ENCODE measurements at regions not wholly inside any gene's neighbourhood (a gene's known extent, or its start where the extent isn't known, plus 50 kb on each side); places are given as distances from the start of the nearest gene placed in this dataset.
A peak's percentile ranks its signal among the peaks of the same experiment; 100 is the strongest.
"Not testable (repeated sequence)": the region's sequence is repeated elsewhere in the genome, so short reads cannot be mapped to it uniquely, and the experiment has no call there.

DNA sequence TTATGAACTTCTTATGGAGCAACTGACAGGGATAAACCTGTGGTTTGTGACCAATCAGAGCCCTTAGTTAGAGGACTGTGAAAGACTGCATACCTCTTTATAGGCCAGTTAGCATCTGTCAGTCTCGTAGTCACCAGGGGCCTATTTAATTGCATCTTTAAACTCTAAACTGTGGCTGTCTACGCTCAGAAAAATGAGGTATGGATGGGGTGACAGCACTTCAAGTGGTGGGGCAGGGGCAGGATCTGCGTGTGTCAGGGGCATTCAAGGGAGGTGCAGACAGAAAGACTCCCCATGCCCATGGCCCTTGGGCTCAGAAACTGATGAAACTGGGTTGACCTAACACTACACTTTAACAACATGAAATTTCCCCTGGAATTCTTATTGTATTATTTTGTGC, 132.6 kb upstream of the TBCA start:
- DNase-seq, result no peak

DNA sequence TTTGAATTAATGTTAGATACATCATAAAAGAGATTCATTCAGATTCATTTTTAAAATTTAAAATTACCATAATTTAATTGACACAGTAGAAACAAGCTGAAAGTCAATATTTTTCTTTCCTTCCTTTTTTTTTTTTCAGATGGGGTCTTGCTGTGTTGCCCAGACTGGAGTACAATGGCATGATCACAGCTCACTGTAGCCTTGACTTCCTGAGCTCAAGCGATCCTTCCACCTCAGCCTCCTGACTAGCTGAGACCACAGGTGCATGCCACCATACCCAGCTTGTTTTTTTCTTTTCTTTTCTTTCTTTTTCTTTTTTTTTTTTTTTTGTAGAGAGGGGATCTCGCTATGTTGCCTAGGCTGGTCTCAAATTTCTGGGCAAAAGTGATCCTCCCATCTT, 131.6 kb upstream of the TBCA start:
- DNase-seq, result no peak

DNA sequence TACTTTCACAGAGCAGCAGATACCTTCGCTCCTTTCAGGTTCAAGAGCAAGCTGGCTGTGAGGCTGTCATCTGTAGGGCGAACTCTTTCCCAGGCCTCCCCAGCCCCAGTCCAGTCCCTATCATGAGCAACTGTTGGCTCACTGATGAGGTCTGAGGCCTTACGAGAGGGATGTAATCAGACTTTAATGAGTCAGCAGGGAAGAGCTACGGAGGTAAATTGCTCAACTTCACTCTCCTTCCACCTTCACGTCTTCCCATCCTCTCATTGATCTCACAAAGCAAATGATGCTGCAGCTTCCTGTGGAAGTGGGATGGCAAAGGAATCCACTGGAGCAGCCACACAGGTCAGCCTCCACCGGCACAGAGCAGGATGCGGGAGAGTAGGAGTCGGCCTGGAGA, 130.7 kb upstream of the TBCA start:
- no peak for DNase-seq

DNA sequence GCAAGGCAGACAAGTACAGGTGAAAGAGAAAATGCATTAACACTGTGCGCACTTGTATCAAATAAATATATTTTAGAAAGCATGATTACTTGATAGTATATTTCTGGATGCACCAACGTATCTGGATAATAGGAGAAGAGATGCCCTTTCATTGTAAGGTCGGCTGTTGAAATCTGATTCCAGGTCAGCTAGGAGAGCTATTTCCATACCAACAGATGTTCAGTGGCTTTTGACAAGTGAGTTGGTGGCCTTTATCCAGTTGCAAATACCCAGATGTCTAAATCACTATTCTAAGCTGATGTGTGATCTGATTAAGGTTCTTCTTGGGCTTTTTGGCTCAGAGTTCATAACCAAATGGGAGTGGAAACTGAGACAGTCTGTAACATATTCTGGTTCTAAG, 128.2 kb upstream of the TBCA start:
- no peak for DNase-seq

DNA sequence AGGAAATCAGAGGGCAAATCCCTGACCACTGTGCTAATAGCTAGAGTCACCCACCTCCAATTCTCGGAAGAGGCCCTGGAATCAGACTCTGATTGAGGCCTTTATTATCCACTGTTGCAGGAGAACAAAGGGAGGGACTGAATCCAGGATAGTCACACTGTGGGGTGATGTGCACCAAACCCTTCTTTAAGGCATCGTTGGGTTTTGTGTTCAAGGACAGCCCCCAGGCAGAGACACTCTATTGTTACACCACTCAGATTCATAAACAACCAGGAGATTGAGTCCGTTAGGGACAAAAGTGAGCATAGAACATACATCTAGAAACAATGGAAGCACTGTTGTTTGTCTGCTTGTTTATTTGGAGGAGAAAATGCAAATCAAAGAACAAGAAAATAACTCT, 124.6 kb upstream of the TBCA start:
- DNase-seq, result no peak

DNA sequence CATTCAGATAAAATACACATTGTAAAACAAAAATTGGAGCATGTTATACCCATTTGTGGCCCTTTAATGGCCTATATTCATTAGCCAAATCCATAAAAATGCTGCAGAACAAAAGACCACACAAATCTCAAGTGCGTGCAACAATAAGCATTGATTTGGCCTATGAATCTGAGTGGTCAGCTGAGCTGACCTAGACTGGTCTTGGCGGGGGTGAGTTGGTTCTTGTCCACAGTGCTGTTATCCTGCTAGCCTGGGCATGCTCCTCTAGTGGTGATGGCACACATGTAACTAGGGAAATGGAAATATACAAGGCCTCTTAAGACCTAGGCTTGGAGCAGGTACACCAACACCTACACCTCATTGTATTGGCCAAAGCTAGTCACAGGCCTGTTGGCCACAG, 122.2 kb upstream of the TBCA start:
- DNase-seq, result no peak

DNA sequence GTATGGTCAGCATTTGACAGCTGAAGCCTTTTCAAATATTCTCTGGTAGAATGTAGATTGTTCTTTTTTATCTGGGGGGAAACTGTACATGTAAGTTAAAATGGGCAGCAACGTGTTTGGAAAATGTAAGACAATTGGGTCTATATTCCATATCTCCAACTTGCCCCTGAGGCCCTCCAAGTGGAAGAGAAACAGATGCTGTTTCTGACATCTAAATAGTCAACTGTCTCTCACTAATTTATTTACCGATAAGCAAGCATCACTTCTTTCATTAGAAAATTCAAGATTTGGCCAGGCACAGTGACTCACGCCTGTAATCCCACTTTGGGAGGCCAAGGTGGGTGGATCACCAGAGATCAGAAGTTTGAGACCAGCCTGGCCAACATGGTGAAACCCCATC, 120.2 kb upstream of the TBCA start:
- no peak for DNase-seq

DNA sequence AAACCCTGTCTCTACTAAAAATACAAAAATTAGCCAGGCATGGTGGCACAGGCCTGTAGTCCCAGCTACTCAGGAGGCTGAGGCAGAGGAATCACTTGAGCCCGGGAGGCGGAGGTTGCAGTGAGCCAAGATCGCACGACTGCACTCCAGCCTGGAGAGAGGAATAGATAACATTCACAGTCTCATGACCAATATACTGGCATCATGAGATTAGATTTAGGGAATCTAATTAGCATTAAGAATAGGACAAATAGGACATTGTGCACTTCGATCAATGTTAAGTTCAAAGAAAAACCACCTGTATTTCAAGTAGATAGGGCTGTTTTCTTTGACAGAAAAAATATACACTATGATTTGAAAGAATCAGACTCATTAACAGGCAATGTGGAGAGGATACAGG, 118.0 kb upstream of the TBCA start:
- DNase-seq, result not testable (repeated sequence)

DNA sequence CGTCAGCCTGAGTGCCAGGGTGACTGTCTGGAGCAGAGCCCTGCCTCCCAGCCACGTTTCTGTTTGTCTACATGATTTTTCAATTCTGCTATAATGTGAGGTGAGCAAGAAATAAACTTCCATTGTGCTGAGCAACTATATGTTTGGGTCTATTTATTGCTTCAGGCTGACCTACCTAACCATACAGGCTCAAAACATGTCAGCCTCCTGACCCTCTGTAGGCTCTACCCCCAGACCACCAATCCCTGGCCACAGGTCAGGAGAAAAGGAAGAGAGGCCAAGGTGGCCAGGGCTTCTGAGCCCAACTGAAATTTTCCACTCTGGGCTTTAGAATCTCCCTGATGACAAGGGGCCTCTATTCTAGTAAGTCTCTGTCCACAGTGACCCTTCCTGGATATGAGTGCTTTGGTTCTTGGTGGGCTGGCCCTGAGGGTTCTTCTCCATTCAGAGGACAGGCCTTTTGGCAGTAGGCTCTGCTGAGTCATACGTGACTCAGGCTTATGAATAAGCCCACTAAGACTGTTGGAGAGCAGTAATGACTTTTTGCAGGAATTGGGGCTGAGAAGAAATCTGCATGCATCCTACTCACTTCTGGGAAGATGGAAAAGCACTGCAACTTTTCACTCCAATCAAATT, 117.2 kb upstream of the TBCA start:
- peak; percentile 21 for DNase-seq

DNA sequence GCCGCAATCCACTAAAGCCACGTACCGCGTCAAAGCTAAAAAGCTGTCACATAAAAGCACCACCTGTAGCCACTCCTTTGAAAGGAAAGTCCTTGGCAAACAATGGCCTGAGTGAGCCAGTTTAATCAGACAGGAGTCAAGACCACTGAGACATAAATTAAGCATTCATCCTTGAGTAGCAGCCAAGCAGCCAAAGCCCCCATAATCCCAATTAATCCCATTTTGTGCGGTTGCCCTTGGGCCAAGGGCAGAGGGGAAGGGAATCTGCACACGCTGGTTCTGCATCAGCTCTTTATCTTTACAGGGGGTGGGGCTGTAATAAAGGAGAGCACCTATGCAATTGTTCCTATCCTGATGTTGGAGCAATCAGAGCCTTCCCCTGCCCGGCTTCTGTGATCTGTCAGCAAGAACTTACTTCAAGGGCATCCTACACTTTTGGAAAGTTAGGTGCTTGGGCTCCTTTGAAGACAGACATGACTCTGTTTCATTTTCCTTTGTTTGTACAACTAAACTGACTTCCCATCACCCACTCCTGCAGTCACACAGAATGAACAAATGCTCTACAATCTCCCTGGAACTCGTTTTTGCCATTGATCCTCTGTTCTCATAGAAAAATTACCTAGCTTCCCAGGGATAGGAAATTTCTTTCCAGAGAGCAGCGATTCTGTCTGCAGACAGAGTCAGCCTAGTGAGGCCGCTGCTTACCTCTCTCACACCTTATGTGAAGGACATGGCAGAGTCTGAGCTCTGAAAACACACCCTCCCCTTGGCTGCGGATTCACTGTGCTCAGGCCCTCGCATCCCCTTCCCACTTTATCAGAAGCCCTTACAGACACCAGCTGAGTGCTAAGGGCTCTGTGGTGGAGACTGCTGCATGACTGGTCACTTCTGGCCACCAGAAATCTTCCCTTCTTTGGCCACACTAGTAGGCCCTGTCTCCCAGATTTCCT, 116.2 kb upstream of the TBCA start:
- DNase-seq, result no peak

DNA sequence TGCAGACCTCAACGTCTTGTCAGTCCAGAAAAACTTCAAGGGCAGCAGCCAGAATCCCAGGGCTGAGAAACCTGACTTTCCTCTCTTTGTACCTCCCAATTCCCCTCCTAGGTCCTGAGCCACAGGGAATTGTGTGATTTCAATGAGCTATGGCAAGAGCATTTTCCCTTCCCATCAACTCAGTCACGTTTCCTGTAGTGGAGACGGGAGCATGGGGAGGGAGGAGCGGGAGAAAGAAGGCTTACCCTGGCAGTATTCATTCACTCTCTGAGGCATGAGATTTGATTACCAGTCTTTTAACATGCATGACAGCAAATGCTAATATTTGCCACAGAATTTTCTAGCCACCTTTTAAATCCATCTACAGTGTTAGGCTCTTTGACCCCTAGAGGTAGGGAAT, 109.4 kb upstream of the TBCA start:
- DNase-seq, result no peak

DNA sequence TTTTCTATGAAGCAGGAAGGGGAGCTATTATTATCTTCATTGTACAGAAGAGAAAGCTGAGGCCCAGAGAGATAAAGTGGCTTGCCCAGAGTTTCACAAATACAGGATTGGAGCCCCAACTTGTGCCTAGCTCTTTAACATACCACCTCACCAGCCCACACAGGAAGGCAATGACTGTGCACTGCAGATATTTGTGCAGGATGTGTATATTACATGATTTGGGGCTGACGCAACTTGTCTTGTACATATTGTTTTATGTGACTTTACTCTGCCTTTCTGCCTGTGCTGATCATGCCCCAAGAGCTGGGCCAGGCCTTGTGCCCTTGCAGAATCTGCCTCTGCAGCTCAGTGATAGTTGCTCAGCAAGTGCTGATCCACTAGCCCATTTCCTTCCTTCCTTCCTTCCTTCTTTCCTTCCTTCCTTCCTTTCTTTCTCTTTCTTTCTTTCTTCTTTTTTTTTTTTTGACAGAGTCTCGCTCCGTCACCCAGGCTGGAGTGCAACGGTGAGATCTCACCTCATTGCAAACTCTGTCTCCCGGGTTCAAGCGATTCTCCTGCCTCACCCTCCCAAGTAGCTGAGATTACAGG, 106.6 kb upstream of the TBCA start:
- no peak for DNase-seq

DNA sequence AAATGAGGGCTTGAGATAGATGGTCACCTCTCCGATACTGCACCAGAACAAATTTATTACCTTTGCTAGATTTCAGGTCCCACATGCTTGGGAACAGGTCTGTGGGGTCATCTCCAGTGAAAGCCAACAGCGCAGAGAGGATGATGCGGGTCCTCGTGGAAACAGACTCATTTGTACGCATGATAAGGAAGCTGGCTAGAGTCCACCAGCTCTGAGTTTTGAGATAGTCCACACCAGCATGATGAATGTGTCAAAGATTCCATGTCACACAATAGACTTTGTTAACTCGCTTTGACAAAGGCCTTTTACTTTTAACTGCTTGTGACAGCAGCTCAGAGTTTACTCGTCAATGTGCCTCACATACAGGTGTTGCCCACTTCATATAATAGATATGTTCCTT, 105.4 kb upstream of the TBCA start:
- no peak for DNase-seq

DNA sequence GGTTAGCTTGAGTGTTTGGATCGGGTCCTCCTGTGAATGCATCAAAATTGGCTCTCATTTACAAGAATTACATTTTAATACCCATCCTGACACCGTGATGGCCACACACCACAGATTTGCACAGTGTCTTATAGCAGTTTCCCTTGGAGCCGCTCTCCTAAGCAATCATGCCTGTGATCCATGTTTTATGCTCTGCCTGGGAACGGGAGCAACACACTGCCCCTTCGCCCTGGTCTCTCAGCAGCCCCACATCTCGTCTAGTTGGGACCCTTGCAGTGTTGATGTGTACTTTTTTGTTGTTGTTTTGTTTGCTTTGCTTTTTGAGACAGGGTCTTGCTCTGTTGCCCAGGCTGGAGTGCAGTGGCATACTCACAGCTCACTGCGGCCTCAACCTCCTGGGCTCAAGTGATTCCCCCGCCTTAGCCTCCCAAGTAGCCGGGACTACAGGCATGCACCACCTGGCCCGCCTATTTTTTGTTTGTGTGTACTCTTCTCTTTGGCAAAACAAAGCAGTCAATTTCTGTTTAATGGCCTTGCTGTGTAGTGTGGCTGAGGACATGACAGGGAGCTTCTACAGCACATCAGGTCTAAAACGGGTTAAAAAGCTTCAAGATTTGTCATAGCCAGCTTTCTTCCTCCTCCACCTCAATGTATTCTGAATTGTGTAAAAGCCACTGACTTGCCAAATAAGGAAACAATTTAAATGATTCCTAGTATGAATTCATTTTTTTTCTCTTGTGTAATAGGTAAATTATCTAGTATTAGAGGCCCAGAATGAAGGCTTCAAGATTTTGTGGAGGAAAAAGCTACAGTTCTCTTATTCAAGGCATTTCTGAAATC, 101.6 kb upstream of the TBCA start:
- DNase-seq, result no peak

DNA sequence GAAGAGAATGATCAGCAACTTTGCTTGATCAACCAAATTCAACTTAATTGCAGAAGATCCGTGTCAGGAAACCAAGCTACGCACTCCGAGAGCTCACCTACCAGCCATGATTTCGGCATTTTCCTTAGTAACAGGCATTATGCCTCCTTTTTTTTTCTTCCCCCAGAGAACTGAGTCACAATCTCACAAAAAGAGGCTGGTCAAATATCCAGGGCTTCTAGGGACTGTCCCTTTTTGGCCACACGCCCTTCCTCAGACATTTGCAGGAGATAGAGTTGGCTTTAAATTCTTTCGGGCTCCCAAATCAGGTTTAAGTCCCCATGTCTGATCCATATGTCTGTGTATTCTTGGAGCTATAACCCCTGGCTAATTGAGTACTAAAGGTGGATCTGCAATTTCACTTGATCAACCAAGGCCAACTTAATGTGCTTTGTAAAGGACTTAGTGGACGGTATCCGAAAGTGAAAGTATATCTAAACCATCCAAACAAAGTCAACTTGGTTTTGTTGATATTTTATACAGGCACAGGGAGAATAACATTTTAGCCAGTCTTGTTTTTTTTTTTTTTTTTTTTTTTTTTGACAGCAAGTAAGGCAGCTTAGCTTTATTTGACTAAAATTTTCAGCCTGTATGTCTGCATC, 100.8 kb upstream of the TBCA start:
- no peak for DNase-seq

DNA sequence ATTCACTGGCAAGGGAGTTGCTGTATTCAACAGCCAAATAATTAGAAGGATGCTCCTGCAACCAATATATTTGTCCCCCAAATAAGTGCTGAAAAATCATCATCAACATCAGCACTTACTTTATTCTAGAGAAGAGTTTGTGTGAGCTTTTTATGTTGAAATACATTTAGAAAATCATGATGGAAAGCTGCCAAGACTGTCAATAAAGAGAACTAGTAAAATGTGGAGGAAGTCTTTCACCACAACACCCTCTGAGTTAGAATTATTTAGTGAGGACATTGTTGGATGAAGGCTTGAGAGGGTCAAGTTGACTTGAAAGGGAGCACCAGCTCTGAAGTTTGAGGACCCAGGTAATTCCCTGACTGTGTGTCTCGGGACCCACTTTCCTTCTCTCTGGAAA, 100.2 kb upstream of the TBCA start:
- no peak for DNase-seq

DNA sequence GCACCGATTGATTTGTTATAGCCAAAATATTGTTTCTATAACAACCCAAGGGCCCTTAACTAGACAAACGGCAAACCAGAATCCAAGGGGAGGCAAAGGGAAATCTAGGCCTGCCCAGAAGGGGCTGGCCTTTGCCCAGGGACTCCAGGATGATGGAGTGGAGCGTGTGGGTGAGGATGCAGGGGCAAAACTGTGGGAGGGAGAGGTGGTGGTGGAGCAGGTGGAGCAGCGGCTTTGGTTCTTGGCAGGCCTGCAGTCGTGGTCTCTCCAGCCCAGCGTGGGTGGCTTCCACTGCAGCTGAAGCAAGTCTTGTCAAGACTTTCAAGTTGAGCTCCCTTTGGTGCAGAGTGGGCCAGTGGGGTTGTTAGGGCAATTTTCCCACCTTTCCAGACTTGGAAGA, 98.6 kb upstream of the TBCA start:
- no peak for DNase-seq

DNA sequence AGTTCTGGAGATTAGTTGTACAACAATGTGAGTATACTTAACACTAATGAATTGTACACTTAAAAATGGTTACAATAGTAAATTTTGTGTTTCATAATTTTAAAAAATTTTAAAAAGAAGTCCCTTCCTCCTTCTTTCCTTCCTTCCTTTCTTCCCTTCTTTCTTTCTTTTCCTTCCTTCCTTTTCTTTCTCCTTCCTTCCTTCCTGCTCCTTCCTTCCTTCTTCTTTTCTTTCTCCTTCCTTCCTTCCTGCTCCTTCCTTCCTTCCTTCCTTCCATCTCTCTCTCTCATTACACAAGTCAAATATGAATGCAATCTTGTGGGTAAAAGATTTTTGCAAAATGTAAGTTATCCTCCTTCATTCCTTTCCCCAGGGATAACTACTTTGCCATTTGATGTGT, 97.1 kb upstream of the TBCA start:
- DNase-seq, result no peak

DNA sequence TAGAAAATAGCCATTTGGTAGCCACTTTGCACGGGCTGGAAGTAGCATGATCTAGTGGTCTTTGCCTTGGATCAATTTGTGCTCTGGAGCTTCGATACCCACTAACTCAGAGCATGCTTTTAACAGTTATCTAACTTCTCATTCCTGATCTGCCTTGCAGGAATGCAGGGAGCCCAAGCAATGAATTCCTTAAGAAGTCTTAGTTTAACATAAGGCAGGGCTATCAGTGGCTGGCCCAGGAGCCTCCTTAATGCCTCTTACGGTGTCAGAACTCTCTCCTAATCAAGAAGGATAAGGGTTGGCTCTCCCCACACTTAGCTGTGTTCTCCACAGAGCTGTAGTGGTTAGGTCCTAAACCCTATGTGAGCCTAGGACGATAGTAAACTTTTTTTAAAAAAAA, 95.8 kb upstream of the TBCA start:
- no peak for DNase-seq

DNA sequence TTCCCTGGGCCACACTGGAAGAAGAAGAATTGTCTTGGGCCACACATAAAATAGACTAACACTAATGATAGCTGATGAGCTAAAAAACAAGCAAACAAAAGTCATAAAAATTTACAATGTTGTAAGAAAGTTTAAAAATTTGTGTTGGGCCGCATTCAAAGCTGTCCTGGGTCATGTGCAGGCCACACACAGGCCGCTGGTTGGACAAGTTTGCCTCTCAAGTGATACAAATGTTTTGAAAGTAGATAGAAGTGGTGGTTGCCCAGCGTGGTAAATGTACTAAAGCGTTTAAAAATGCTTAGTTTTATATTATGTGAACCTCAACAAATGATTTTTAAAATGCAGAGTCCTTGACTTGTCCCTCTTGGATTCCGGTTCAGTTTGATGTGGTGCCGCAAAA, 94.9 kb upstream of the TBCA start:
- no peak for DNase-seq

DNA sequence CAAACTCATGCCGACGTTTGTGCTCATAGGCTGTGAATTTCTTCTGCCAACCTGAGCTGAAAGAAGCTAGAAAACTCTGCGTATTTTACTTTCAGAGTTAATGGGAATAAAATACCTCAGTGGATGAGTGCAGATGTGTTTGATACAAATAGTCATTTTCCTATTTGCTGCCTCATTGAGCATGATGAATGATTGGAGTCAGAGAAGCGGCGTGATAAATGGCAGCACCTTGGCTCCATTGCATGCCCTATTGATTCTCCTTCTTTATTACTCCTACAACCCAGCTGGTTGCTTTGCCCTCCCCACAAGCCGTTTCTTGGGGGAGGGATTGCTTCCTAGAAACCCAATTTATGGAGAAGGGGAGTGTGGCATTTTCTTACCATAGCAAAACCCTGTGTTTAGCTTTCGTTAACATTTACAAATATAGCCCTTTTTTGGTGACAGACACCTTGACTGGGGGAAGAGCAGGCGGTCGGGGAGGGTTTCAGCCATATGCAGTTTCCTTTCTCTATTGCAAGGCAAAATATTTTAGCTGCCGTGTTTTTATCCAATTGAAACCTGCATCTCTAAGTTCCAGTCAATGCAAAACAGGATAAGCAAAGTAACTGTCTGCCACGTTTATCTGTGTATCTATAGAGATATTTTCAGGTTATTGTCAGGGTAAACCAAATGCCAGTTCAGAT, 93.1 kb upstream of the TBCA start:
- DNase-seq, result no peak

DNA sequence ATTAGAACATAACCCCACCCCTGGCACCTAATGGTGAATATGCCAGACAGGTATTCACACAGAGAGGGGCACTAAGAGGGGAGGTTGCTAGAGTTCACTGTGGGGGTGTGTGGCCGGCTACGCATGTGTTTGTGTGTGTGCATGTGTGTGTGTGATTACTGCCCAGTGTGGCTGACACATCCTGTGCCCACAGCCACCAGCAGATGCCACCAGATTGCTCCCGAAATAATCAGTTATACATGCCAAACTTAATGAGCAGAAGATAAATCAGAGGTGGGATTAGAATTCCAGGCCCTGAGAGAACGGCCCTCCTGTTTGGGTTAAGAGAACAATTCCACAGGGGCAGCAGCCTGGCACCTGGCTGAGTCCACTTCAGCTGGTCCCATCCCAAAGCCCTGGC, 91.8 kb upstream of the TBCA start:
- no peak for DNase-seq

All from CD4-positive, alpha-beta T cell treated with Interleukin-15 for 1 hour (primary cell).